HG03571 (cell line): ENCODE measurements at regions not wholly inside any gene's neighbourhood (a gene's known extent, or its start where the extent isn't known, plus 50 kb on each side); places are given as distances from the start of the nearest gene placed in this dataset.

Experiments
- ATAC-seq: cut with Tn5 transposase; IDR thresholded peaks from one replicate; pipeline ENCODE4 v1.9.1; 2021; ENCODE audit not compliant: unreplicated experiment

DNA sequence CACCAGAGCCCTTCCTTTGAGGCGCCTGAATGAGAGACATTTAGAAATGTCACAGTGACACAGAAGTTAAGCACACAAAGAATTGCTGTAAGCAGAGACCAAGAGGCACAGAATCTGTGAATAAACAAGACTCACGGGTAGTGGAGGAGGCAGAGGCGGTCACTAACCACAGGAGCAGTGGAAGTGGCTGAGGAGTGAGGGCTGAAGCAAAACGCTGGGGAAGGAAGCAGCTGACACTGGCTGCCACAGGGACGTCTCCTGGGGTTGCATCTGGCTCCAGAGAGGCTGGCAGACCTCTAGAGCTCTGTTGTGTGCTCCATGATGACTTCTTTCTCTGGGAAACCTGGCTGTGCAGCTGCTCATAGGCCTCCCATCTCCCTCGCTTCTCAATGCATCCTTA lies 65.0 kb upstream of the SLC2A12 start:
- no peak for ATAC-seq

DNA sequence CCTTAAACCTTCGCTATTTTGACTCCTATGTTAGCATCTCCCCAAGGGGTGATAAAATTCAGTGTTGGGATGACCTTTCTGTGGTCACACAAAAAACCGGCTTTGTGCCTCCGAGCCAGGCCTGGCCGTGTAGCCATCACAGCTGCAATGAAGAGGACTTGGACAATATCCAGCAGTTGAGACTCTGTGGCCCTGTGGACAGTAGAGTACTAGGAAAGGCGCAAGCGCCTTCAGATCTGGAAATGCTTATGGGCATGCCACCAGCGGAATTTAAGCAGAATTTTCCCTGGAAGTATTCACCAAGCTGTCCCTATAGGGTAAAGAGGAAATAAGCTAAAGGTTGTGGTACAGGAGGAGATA lies 63.3 kb upstream of the SLC2A12 start:
- ATAC-seq = no peak

DNA sequence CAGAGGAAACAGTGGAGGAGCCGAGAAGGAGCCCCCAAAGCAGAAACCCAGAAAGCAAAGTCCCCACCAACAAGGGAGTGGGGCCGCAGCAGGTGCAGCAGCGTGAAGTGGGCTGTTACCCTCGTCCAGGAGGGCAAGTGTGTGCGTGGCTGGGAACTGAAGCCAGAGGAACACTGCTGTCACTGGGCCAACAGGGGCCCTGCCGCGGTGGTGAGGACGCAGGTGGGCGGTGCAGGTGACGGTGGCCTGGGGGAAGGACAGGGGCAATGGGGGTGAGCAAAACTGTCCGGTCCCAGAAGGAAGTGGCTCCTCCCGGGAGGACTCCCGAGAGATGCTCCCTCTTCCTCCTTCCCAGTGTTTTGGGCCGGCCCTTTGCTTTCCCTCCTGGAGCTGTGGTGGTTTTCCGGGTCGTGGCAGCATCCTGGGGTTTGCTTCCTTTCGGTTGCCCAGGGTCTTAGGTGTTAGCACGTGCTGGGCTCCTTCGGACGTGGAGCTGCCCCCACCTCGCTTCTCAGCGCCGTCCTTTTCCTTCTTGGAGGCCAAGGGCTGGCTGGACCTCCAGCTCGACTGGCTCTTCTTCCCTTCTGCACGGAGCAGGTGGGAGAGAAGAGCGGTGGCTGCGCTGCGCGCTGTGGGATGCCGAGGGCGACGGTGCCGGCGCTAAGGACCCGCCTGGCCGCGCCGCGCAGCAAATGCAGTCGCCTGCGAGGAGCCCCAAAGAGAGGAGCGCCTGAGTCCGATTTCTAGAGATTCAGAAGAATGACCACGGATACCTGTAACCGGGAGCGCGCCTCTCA lies 62.7 kb upstream of the SLC2A12 start:
- no peak for ATAC-seq

DNA sequence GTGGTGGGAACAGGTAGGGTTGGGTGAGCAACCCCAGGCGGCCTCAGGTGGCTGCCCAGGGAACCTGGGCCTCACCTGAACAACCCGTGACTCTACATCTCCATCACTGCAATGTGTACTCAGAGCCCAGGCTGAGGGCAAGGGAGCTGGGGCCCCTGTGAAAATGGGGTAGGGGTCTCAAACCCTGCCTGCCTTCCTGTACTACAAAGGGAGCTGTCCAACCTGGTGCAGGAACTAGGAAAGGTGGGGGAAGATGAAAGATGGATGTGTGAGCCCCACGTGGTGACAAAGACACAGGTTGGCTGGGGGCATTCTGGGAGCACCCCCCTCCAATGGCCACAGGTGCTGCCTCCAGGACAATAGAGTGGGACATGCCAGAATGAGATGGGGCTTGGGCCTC lies 62.1 kb upstream of the SLC2A12 start:
- ATAC-seq = no peak

DNA sequence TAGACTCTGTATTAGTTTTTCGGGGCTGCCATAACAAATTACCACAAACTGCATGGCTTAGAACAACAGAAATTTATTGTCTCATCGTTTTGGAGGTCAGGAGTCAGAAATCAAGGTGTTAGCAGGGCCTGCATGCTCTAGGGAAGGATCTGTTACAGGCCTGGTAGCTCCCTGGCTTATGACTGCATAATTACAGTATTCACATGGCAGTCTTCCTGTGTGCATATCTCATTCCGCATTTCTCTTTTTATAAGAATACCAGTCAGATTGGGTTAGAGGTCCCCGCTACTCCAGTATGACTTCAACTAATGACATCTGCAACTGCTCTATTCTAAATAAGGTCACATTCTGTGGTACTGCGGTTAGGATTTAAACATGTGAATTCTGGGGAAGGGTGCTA lies 59.3 kb upstream of the SLC2A12 start:
- ATAC-seq = no peak

DNA sequence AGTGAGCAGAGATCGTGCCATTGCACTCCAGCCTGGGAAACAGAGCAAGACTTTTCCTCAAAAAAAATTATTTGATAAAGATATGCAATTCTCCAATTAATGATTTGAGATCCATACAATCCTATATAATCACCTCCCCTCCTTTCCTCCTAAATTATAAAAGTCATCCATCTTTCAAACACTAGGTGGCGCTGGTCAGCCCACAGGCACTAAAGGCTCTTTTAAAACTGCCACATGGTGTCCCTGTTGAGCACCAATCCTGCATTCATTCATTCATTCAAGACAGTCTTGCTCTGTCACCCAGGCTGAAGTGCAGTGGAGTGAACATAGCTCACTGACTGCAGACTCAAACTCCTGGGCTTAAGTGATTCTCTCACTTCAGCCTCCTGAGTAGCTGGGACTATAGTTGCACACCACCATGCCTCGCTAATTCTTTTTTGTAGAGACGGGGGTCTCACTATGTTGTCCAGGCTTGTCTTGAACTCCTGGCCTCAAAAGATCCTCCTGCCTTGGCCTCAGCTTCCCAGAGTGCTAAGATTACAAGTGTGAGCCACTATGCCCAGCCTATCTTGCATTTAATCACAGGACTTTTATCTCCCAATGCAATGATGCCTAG lies 58.7 kb upstream of the SLC2A12 start:
- peak; percentile 59 for ATAC-seq

DNA sequence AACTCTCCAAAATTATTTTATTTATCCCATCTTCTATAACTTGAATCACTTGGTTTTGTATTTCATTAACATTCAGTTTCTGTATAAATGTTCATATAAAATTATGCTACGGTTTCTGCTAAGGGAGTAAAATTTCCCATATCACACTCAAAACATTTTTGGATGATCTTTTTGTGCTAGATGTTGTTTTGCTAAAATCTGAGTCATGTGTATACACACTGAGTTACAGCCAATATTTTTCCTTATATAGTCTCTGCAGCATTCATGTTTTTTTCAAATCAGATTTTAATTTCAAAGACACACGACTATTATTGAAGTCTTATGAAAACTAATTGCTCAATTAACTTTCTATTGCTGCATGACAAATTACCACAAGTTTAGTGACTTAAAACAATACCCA lies 54.3 kb upstream of the SLC2A12 start:
- ATAC-seq = no peak

DNA sequence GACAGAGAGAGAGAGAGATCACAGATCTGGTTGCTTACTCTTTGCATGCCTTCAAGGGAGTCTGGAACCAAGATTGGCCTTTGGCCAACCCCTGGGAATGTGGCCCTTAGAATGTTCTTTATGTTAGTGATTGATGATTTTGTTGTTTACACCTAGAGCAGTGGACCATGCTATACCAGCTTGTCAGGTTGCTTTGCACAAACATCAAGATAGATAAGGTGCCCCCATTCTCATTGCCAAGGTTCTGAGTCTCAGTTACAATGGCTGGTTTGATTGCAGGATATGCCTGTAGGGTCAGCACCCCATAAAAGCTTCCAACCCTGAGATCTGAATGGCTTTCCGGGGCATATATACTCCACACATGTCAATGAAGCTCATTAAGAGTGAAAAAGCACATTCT lies 53.5 kb upstream of the SLC2A12 start:
- no peak for ATAC-seq

DNA sequence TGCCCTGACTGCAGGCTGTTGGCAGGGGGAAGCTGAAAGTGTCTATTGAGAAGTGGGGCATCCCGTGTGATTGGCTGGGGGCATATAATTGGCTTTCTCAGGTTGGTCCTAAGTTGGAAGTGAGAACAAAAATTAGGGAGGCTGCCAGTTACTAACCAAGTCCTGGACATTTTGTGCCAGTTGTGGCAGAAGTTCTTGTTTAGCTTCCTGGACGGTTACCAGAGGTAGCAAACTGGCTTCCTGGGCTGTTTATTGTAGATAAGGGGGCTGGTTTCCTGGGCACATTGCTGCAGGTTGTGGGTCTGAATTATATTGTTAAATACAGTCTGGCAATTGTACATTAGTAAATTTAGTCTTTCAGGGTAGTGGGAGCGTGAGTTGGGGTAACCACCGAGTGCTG lies 50.6 kb upstream of the SLC2A12 start:
- ATAC-seq = no peak
